ENCODE measurements at regions not wholly inside any gene's neighbourhood (a gene's known extent, or its start where the extent isn't known, plus 50 kb on each side); places are given as distances from the start of the nearest gene placed in this dataset.

GRCh38 chr7:28298870-28299518, 113.3 kb upstream of the CREB5 start:
- TF ChIP-seq CTCF (conservative IDR thresholded peaks at IDR 0.05; ENCODE audit: low read depth in 2 of 2) (peak; percentile 73 to 80), POLR2AphosphoS5 (IDR thresholded peaks at IDR 0.05; ENCODE audit: low read depth) (no peak), EZH2phosphoT487 (IDR thresholded peaks at IDR 0.05; ENCODE audit: unreplicated experiment) (no peak), CREB1 (CRISPR knock-in tag; IDR thresholded peaks at IDR 0.05; ENCODE audit: low read depth) (no peak), EZH2 (IDR thresholded peaks at IDR 0.05; ENCODE audit: low read depth, unreplicated experiment) (no peak), STAT1 (IDR thresholded peaks at IDR 0.05; ENCODE audit: unreplicated experiment) (no peak), NANOG (IDR thresholded peaks at IDR 0.05; ENCODE audit: borderline replicate concordance) (no peak), REST (IDR thresholded peaks at IDR 0.05; ENCODE audit: unreplicated experiment) (no peak), JUNB (IDR thresholded peaks at IDR 0.05; ENCODE audit: unreplicated experiment) (no peak), ETS1 (IDR thresholded peaks at IDR 0.05) (no peak), ZNF114 (CRISPR knock-in tag; IDR thresholded peaks at IDR 0.05) (no peak), ZNF331 (CRISPR knock-in tag; IDR thresholded peaks at IDR 0.05; ENCODE audit: low read depth) (no peak)
- TF ChIP-seq, protein P1, sequence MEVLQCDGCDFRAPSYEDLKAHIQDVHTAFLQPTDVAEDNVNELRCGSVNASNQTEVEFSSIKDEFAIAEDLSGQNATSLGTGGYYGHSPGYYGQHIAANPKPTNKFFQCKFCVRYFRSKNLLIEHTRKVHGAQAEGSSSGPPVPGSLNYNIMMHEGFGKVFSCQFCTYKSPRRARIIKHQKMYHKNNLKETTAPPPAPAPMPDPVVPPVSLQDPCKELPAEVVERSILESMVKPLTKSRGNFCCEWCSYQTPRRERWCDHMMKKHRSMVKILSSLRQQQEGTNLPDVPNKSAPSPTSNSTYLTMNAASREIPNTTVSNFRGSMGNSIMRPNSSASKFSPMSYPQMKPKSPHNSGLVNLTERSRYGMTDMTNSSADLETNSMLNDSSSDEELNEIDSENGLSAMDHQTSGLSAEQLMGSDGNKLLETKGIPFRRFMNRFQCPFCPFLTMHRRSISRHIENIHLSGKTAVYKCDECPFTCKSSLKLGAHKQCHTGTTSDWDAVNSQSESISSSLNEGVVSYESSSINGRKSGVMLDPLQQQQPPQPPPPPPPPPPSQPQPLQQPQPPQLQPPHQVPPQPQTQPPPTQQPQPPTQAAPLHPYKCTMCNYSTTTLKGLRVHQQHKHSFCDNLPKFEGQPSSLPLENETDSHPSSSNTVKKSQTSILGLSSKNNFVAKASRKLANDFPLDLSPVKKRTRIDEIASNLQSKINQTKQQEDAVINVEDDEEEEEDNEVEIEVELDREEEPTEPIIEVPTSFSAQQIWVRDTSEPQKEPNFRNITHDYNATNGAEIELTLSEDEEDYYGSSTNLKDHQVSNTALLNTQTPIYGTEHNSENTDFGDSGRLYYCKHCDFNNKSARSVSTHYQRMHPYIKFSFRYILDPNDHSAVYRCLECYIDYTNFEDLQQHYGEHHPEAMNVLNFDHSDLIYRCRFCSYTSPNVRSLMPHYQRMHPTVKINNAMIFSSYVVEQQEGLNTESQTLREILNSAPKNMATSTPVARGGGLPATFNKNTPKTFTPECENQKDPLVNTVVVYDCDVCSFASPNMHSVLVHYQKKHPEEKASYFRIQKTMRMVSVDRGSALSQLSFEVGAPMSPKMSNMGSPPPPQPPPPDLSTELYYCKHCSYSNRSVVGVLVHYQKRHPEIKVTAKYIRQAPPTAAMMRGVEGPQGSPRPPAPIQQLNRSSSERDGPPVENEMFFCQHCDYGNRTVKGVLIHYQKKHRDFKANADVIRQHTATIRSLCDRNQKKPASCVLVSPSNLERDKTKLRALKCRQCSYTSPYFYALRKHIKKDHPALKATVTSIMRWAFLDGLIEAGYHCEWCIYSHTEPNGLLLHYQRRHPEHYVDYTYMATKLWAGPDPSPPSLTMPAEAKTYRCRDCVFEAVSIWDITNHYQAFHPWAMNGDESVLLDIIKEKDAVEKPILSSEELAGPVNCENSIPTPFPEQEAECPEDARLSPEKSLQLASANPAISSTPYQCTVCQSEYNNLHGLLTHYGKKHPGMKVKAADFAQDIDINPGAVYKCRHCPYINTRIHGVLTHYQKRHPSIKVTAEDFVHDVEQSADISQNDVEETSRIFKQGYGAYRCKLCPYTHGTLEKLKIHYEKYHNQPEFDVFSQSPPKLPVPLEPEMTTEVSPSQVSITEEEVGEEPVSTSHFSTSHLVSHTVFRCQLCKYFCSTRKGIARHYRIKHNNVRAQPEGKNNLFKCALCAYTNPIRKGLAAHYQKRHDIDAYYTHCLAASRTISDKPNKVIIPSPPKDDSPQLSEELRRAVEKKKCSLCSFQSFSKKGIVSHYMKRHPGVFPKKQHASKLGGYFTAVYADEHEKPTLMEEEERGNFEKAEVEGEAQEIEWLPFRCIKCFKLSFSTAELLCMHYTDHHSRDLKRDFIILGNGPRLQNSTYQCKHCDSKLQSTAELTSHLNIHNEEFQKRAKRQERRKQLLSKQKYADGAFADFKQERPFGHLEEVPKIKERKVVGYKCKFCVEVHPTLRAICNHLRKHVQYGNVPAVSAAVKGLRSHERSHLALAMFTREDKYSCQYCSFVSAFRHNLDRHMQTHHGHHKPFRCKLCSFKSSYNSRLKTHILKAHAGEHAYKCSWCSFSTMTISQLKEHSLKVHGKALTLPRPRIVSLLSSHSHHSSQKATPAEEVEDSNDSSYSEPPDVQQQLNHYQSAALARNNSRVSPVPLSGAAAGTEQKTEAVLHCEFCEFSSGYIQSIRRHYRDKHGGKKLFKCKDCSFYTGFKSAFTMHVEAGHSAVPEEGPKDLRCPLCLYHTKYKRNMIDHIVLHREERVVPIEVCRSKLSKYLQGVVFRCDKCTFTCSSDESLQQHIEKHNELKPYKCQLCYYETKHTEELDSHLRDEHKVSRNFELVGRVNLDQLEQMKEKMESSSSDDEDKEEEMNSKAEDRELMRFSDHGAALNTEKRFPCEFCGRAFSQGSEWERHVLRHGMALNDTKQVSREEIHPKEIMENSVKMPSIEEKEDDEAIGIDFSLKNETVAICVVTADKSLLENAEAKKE (CRISPR knock-in tag; IDR thresholded peaks at IDR 0.05): no peak

Data from GM23338 (cell line).